NCI-H2107 (cell line): ENCODE measurements at regions not wholly inside any gene's neighbourhood (a gene's known extent, or its start where the extent isn't known, plus 50 kb on each side); places are given as distances from the start of the nearest gene placed in this dataset.
A peak's percentile ranks its signal among the peaks of the same experiment; 100 is the strongest.

Source experiments
- DNase-seq: peaks from one replicate; lab custom pipeline; 2025; lab: John Stamatoyannopoulos, UW

- no peak for DNase-seq
These were observed 100.8 kb upstream of the WASF3 start for GRCh38 chr13:26456650-26457049.

- no peak for DNase-seq
These were observed 100.3 kb upstream of the WASF3 start for GRCh38 chr13:26457212-26457611.

GRCh38 chr13:26458196-26458749, 99.2 kb upstream of the WASF3 start:
- DNase-seq: no peak

DNA sequence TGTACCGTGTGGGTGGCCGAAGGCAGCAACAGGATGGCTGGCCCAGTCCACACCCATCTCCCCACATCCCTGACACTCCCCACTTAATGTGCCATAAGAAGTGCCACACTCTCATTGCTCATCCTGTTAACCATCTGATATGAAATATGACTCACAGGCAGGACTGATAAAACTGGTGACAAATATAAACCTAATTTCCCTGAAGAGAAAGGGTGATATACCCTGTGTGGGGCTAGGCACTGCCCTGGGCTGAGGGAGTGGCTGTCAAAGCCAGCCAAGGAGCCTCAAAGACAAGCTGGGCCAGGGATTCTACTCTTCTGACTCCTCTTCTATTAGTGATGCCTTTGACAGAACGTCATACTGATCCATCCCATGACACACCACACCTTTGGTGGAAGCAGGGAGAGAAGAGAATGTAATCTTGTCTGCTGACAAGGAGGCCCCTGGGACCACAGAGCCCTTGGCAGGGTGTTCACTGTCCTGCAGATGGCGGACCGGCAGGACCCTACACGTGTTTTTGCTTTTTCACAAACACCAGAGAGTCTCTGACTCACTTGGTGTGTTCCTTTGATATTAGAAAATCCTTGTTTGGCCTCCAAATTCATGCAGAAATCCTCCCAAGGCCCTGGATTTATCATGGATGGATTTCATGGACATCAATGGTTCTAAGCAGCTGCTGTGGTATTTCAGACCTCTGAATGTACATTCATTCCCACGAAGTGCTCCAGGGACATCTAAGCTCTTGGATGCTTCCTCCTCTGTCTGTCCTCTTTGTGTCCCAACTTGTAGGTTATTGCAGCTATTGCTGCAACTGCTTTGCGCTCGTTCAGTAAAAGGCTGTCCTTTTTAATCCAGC, 98.0 kb upstream of the WASF3 start:
- no peak for DNase-seq

GRCh38 chr13:26460648-26461047, 96.8 kb upstream of the WASF3 start:
- DNase-seq: no peak

DNA sequence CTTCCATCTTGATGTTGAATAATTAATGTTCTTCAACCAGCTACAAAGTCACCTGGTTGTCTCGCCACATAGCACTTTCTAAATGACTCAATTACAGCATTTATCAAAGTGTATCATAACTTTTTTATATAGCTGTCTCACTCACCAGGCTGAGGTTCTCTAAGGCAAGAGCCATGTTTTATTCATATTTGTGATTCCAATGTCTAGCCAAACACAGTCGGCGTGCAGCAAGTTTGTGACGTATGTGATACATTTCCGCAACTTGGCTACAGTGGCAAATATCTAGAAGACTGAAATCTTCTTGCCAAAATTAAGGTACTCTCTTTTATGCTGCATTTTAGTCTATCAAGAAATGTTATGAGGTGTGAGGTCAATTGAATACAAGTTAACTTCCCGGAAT, 94.2 kb upstream of the WASF3 start:
- DNase-seq: no peak

- DNase-seq: no peak
These were observed 93.6 kb upstream of the WASF3 start for GRCh38 chr13:26463848-26464247.

DNA sequence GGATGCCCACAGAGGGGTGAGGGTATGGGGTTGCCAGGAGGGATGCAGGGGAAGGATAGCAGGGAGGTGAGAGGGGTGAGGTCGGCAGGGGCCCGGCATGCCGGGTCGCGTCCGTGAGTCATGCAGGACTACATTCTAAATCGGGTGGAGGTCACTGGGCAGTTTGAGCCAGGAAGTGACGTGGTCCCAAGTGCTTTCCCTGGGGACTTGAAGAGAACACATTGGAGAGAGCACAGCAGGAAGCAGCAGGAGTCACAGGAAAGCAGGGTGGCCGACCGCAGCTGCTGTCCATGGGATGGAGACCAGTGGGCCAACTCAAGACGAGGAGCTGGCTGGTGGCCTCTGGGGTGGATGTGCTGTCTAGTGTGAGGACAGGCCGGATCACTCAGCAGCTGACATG, 92.0 kb upstream of the WASF3 start:
- no peak for DNase-seq

DNA sequence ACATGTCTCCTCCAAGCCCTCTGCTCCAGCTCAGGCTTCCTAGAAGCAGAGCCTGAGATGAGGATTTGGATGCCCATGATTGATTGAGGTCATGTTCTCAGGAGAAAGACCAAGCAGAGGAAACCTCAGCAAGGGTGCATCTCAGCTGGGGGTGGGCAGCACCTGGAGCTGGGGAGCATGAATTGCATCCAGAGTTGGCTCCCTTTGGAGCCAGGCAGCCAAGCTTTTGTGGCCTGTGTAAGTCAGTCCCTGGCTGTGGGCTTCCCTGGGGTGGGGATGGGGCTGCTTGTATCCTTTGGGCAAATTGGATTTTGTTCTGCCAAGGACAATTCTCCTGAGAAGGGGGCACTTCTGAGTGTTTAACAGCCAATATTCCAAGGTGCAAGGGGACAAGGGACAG, 91.5 kb upstream of the WASF3 start:
- DNase-seq: no peak

GRCh38 chr13:26468265-26468801, 89.2 kb upstream of the WASF3 start:
- DNase-seq: no peak

DNA sequence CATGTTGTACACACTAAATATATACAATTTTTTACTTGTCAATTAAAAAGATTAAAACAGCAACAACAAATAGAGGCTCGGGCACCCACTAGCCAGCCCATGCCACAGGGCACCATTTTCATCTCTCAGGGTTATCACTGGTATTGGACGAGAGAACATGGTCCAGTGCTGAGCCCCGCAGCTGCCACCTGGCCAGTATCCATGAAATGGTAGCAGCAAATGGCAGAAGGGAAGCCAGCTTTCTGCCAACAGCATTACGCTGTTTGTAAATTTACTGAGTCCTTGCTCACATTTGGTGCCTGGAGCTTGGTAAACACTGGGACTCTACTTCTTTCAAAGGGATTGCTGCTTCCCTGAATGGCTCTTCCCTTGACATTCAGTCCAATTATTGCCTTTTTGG, 87.9 kb upstream of the WASF3 start:
- DNase-seq: no peak

DNA sequence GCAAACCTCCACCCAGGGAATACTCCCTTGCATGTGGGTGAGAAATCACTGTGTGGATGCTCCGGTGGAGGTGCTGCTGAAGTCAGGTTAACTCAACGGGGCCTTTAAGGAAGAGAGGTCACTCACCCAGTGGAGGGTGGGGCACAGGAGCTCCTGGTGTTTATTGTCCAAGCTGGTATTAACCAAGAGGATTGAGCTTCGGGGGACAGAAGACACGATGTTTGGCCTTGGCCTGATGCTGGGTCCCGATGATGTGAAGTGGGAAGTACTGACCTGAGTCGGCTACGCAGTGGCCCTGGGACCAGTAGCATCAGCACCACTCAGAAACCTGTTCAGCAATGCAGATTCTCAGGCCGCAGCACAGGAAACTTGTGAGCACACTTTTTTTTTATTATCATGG, 85.7 kb upstream of the WASF3 start:
- no peak for DNase-seq

DNA sequence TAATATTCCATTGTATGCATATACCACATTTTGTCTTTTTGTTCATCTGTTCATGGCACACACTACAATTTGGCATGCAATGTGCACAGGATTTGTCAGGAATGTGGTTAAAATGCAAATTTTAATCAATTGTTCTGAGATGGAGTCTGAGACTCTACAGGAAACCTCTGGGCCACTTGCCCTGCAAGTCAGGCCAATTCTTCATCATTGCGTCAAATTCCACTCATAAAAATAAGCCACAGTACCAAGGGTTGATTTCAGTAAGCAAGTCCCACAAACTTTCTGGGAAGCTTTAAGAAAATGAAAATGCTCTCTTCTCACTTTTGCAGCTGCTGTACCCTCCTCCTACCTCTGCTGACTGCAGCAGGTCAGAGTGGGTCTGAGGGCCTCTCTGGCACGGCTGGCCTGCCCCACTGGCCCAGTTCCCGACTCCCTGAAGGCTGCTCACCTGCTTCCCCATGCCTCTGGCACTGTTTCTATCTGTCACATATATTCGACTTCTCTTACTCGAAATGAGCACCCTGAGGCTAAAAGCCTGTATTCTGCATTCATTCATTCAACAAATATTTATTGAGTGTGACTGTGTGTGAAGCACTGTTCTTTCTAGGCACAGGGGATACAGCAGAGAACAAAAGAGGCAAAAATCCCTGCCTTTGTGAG, 83.8 kb upstream of the WASF3 start:
- DNase-seq: no peak

GRCh38 chr13:26474286-26474685, 83.2 kb upstream of the WASF3 start:
- DNase-seq: no peak

- DNase-seq: no peak
These were observed 82.0 kb upstream of the WASF3 start for GRCh38 chr13:26475176-26476110.

DNA sequence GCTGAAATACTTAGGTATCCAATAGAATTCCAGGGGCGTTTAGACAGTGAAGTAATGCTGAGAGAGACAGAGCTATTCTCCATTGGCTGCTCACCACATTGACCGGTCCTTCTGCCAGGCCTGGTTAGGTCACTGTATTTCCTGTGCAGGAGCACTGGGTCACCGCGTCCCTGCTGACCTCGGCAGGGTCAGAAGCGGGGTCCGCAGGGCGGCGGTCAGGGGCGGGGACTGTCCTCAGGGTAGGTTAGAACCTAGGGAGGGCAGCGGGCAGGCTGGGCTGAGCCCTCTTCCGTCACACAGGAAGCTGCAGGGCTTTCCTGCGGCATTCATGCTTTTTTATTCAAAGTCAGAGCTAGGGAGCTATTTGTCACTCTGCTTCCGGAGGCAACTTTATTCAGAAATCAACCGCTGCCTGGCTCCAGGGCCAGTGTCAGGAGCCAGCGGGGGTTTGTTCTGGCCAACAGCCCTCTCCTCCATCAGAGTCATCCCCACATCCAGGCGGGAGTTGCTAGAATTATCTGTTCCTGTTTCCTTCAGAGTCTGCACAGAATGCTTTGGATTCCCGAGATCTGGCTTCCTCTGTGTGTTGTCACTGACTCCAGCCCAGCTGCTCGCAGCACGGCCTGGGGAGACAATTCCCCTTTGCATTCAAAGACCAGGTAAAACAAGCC, 81.2 kb upstream of the WASF3 start:
- DNase-seq: no peak

GRCh38 chr13:26476782-26477142, 80.7 kb upstream of the WASF3 start:
- no peak for DNase-seq

- DNase-seq: no peak
These were observed 79.8 kb upstream of the WASF3 start for GRCh38 chr13:26477681-26478080.

DNA sequence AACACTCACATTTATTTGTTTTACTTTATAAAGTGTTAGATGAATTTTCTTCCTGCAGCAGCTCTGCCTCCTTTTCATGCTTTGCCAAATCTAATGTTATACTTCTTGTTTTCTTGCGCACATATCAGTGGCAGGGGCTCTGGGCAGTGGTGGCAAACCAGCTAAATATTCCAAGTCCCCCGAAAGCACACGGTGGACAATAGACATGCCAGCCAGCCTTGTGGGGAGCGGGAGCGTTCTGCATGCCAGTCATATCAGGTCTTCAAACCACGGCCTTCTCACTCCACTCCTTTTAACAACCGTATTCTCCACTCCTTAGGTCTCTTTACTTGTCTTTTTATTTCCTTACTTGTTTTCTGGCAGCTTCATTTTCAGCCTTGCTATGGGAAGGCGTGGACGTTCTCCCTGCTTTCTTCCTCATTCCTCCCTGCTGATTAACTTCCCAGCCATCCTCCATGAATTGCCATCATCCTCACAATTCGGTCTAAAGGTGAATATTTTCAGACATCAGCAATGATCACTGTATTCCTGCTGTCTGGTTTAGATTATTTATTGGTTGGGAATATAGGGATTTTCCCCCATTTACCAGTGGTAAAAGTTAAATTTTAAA, 77.1 kb upstream of the WASF3 start:
- no peak for DNase-seq

- peak; percentile 22 for DNase-seq
These were observed 74.9 kb upstream of the WASF3 start for GRCh38 chr13:26482451-26483197.
